Fibroblast of pulmonary artery (primary cell): ENCODE measurements at regions not wholly inside any gene's neighbourhood (a gene's known extent, or its start where the extent isn't known, plus 50 kb on each side); places are given as distances from the start of the nearest gene placed in this dataset.

Experiments
- DNase-seq: peaks from one replicate; pipeline ENCODE4 v3.0.0-alpha.2; 2010; ENCODE audit warnings: low read depth
- H3K4me3 ChIP-seq: replicated peaks from 2 replicates; pipeline ENCODE4 v1.5.1; 2011; ENCODE audit warnings: low read depth, mild to moderate bottlenecking, control low read depth, low read length, moderate library complexity
- CTCF ChIP-seq: IDR thresholded peaks from 2 replicates; pipeline ENCODE4 v1.5.1; 2011; ENCODE audit warnings: mild to moderate bottlenecking, control low read depth, low read length, inconsistent platforms; ENCODE audit errors: missing control alignments

GRCh38 chr10:33571616-33572015, 237.1 kb upstream of the NRP1 start:
- peak; percentile 13 for DNase-seq
- no peak overlapping the region for H3K4me3 ChIP-seq
- TF ChIP-seq CTCF = no peak

- no peak overlapping the region for H3K4me3 ChIP-seq
- DNase-seq = no peak
- TF ChIP-seq CTCF = no peak
Measured at GRCh38 chr10:33570495-33570894, 236.0 kb upstream of the NRP1 start.

DNA sequence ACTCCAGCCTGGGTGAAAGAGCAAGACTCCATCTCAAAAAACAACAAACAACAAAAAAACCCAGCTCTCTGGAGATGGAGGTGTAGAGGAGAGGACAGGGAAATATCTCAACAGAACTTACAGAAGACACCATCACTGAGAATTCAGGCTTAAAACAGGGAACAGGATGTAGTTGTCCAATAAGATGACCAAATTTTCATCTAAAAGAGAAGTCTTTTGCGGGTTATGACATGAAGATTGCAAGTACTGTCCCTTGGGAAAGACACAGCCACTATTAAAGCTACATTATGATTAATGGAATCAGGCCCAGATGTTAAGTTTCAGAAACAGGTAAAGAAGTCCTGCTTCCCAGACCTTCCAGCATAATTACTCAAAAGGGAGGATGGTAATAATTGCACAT, 235.2 kb upstream of the NRP1 start:
- no peak overlapping the region for H3K4me3 ChIP-seq
- no peak for TF ChIP-seq CTCF
- DNase-seq = no peak

- H3K4me3 ChIP-seq = no peak overlapping the region
- DNase-seq = no peak
- TF ChIP-seq CTCF = no peak
Measured at GRCh38 chr10:33566426-33566825, 232.0 kb upstream of the NRP1 start.

DNA sequence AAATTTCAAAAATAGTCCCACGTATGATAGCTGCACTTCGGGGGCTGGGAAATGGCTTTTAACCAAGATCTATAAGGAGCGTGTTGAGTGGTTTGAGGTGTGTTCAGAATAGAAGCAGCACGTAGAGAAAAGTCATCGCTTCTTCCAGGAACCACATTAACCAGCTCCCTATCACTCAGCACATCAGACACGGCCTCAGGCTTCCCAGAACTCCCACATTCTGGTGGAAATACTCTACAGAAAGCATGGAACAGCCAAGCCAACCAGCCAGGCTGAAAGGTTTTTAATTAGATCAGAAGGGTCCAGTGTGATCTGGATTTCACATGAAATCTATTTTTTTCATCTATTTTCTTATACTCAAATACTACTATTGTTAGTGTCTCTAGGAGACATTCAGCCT, 231.5 kb upstream of the NRP1 start:
- DNase-seq = peak; percentile 8
- no peak overlapping the region for H3K4me3 ChIP-seq
- TF ChIP-seq CTCF = no peak

GRCh38 chr10:33565231-33565630, 230.8 kb upstream of the NRP1 start:
- no peak for TF ChIP-seq CTCF
- DNase-seq = no peak
- no peak overlapping the region for H3K4me3 ChIP-seq

DNA sequence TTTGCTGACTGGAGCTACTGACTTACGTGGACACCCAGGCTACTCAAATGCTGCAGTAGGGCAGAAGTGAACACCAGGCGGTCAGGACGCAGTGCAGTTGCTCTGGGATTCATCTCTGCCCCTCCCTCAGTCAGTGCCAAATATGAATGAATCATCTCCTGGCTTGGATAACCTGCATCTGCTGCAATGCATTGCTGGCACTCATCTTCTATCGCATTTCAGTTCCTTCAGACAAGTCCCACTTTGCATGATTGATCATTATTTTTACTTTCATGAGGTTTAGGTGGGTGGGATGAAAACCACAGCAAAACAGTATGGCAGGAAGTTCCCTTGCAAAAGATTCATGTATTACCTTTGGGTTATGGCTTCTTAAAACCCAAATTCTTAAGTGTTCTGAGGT, 224.6 kb upstream of the NRP1 start:
- no peak overlapping the region for H3K4me3 ChIP-seq
- peak; percentile 19 for TF ChIP-seq CTCF
- peak; percentile 80 for DNase-seq
